SU-DHL-6 (cell line): ENCODE measurements at regions not wholly inside any gene's neighbourhood (a gene's known extent, or its start where the extent isn't known, plus 50 kb on each side); places are given as distances from the start of the nearest gene placed in this dataset.

Experiments
- EZH2phosphoT487 ChIP-seq: fragments of 200-600 bp; sonication (generic), shearing (Covaris generic); conservative IDR thresholded peaks from 2 replicates; pipeline ENCODE4 v1.6.1; 2018; ENCODE audit warnings: mild to moderate bottlenecking, antibody characterized with exemption, low read length, moderate library complexity, mixed read lengths
- TF ChIP-seq, protein P1 (sequence below): fragments of 200-600 bp; sonication (generic); IDR thresholded peaks from one replicate; pipeline ENCODE4 v1.5.1; 2017; ENCODE audit warnings: antibody characterized with exemption, mild to moderate bottlenecking, low read length, moderate library complexity; ENCODE audit not compliant: insufficient read depth, poor library complexity, severe bottlenecking

- TF ChIP-seq, protein P1, sequence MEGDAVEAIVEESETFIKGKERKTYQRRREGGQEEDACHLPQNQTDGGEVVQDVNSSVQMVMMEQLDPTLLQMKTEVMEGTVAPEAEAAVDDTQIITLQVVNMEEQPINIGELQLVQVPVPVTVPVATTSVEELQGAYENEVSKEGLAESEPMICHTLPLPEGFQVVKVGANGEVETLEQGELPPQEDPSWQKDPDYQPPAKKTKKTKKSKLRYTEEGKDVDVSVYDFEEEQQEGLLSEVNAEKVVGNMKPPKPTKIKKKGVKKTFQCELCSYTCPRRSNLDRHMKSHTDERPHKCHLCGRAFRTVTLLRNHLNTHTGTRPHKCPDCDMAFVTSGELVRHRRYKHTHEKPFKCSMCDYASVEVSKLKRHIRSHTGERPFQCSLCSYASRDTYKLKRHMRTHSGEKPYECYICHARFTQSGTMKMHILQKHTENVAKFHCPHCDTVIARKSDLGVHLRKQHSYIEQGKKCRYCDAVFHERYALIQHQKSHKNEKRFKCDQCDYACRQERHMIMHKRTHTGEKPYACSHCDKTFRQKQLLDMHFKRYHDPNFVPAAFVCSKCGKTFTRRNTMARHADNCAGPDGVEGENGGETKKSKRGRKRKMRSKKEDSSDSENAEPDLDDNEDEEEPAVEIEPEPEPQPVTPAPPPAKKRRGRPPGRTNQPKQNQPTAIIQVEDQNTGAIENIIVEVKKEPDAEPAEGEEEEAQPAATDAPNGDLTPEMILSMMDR: no peak
- TF ChIP-seq EZH2phosphoT487: no peak
Observed at GRCh38 chr2:240229603-240230235, 89.3 kb upstream of the OTOS start.
